D721Med (cell line): ENCODE measurements at regions not wholly inside any gene's neighbourhood (a gene's known extent, or its start where the extent isn't known, plus 50 kb on each side); places are given as distances from the start of the nearest gene placed in this dataset.

Experiments used
- DNase-seq: peaks from one replicate; pipeline ENCODE4 v3.0.0; 2011; ENCODE audit warnings: low spot score; ENCODE audit not compliant: insufficient read length
- FAIRE-seq: peaks from 2 replicates; lab custom pipeline; 2011; peaks lifted over from hg19 to GRCh38; lab: Jason Lieb, UNC
- CTCF ChIP-seq: IDR thresholded peaks from 2 replicates; pipeline ENCODE4 v1.5.1; 2012; ENCODE audit warnings: mild to moderate bottlenecking, control low read depth; ENCODE audit not compliant: insufficient read depth; ENCODE audit errors: missing control alignments

- DNase-seq: no peak
- FAIRE-seq: no peak
- TF ChIP-seq CTCF: no peak
These were observed 67.3 kb upstream of the IL6 start for GRCh38 chr7:22659741-22660140.

GRCh38 chr7:22658031-22658430, 69.0 kb upstream of the IL6 start:
- FAIRE-seq (no peak), DNase-seq (no peak)
- TF ChIP-seq CTCF: no peak

GRCh38 chr7:22657479-22657878, 69.5 kb upstream of the IL6 start:
- DNase-seq (no peak), FAIRE-seq (no peak)
- TF ChIP-seq CTCF: no peak

GRCh38 chr7:22655781-22656180, 71.2 kb upstream of the IL6 start:
- FAIRE-seq: no peak
- DNase-seq: no peak
- TF ChIP-seq CTCF: no peak

- DNase-seq (no peak), FAIRE-seq (no peak)
- no peak for TF ChIP-seq CTCF
These were observed 72.2 kb upstream of the IL6 start for GRCh38 chr7:22654831-22655230.

GRCh38 chr7:22653951-22654350, 73.0 kb upstream of the IL6 start:
- DNase-seq: no peak

More at GRCh38 chr7:22653951-22654350, 73.0 kb upstream of the IL6 start:
- FAIRE-seq: no peak
- TF ChIP-seq CTCF: no peak
